ENCODE measurements at regions not wholly inside any gene's neighbourhood (a gene's known extent, or its start where the extent isn't known, plus 50 kb on each side); places are given as distances from the start of the nearest gene placed in this dataset.

DNA sequence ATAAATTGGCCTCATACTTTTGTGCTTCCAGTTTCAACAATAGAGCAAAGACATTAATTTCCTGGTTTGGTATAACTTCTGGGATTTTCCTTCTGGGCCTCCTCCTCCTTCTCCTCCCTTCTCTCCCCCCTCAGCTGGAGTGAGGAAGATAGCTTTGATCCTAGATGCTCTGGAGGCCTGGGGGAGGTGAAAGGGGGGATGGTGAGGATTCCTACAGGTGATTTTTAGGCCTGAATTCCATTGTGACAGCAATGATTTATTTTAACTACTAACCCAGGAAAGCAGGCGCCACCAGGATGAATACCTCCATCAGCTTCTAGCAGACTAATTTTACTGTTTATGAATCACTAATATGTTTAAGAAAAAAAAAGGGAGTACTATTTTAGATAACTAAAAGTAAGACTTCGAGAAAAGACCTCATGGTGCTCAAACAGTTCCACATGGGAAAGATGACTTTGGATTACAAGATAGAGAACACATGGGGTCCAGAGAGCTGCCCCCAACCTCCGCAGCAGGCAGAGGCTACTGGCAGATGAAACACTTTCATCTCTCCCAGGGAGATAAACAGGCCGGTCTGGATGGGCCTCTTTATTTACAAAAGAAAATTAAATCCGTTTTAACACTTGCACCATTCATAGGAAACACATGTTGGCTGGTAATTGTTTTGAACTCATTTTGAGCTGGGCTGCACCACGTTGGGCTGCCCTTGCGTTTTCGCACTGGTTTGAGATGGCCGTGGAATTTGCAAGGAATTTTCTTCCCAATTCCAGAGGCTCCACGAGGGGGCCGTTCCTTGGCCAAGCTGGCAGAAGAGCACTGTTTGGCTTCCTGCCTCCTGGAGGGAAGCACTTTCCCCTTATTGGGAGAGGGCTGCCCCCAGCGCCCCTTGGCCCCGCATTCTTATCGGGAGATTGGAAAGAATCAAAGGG, 125.1 kb upstream of the STX18 start:
- DNase-seq (ENCODE audit: low read depth, low spot score) (no peak), FAIRE-seq (no peak)
- H3K9ac ChIP-seq (ENCODE audit: control insufficient read depth, extremely low read depth, insufficient read depth, low read length), result no peak overlapping the region
- H3K9me1 ChIP-seq (ENCODE audit: control insufficient read depth, extremely low read depth, insufficient read depth, low read length), result no peaks in the 10 kb centered on the region
- no peak for TF ChIP-seq CTCF (optimal IDR thresholded peaks at IDR 0.05 in 1 of 3, IDR thresholded peaks at IDR 0.05 in 1 of 3, conservative IDR thresholded peaks at IDR 0.05 in 1 of 3; ENCODE audit: extremely low read depth in 1 of 3, insufficient read depth in 2 of 3, low read length in 3 of 3)
- no peak for TF ChIP-seq EZH2 (IDR thresholded peaks at IDR 0.05; ENCODE audit: low read length)
- no peak overlapping the region for H2AFZ ChIP-seq (ENCODE audit: control insufficient read depth, low read length)
- no peaks in the 10 kb centered on the region for H3K36me3 ChIP-seq (ENCODE audit: control insufficient read depth in 2 of 2, extremely low read depth in 1 of 2, insufficient read depth in 2 of 2, low read length in 2 of 2)
- dilution Hi-C loops (cut with MboI; ENCODE audit: extremely low pct_ligation_motif_present, low sequenced_read_pairs), result no loop called here
- no peaks in the 10 kb centered on the region for H3K79me2 ChIP-seq (ENCODE audit: control insufficient read depth, insufficient read depth, low read length)
- no peaks in the 10 kb centered on the region for H4K20me1 ChIP-seq (ENCODE audit: control insufficient read depth, extremely low read depth, insufficient read depth, low read length)
- H3K27me3 ChIP-seq (ENCODE audit: control insufficient read depth, extremely low read depth, insufficient read depth, low read length), result no peaks in the 10 kb centered on the region
- H3K9me3 ChIP-seq (ENCODE audit: control insufficient read depth, low read depth, low read length), result no peaks in the 10 kb centered on the region
- no peak overlapping the region for H3K27ac ChIP-seq (ENCODE audit: control insufficient read depth, insufficient read depth, low read length)
- H3K4me3 ChIP-seq (ENCODE audit: control insufficient read depth in 2 of 3, extremely low read depth in 1 of 3, insufficient read depth in 2 of 3, low read depth in 1 of 3, low read length in 3 of 3), result no peak overlapping the region
- H3K4me2 ChIP-seq (ENCODE audit: control insufficient read depth, extremely low read depth, insufficient read depth, low read depth, low read length), result no peak overlapping the region
- no peaks in the 10 kb centered on the region for H3K4me1 ChIP-seq (ENCODE audit: control insufficient read depth, extremely low read depth, insufficient read depth, low read length)

- Histone ChIP-seq H3K27me3 (ENCODE audit: control insufficient read depth, extremely low read depth, insufficient read depth, low read length) (no peaks in the 10 kb centered on the region), H3K36me3 (ENCODE audit: control insufficient read depth in 2 of 2, extremely low read depth in 1 of 2, insufficient read depth in 2 of 2, low read length in 2 of 2) (no peaks in the 10 kb centered on the region), H4K20me1 (ENCODE audit: control insufficient read depth, extremely low read depth, insufficient read depth, low read length) (no peaks in the 10 kb centered on the region), H2AFZ (ENCODE audit: control insufficient read depth, low read length) (no peak overlapping the region), H3K27ac (ENCODE audit: control insufficient read depth, insufficient read depth, low read length) (no peak overlapping the region), H3K9me1 (ENCODE audit: control insufficient read depth, extremely low read depth, insufficient read depth, low read length) (no peaks in the 10 kb centered on the region), H3K9me3 (ENCODE audit: control insufficient read depth, low read depth, low read length) (no peaks in the 10 kb centered on the region), H3K9ac (ENCODE audit: control insufficient read depth, extremely low read depth, insufficient read depth, low read length) (no peak overlapping the region), H3K4me2 (ENCODE audit: control insufficient read depth, extremely low read depth, insufficient read depth, low read depth, low read length) (no peak overlapping the region), H3K4me1 (ENCODE audit: control insufficient read depth, extremely low read depth, insufficient read depth, low read length) (no peaks in the 10 kb centered on the region), H3K4me3 (ENCODE audit: control insufficient read depth in 2 of 3, extremely low read depth in 1 of 3, insufficient read depth in 2 of 3, low read depth in 1 of 3, low read length in 3 of 3) (no peak overlapping the region), H3K79me2 (ENCODE audit: control insufficient read depth, insufficient read depth, low read length) (no peaks in the 10 kb centered on the region)
- FAIRE-seq (no peak), DNase-seq (ENCODE audit: low read depth, low spot score) (no peak)
- dilution Hi-C loops (cut with MboI; ENCODE audit: extremely low pct_ligation_motif_present, low sequenced_read_pairs), result no loop called here
- TF ChIP-seq EZH2 (IDR thresholded peaks at IDR 0.05; ENCODE audit: low read length) (no peak), CTCF (optimal IDR thresholded peaks at IDR 0.05 in 1 of 3, IDR thresholded peaks at IDR 0.05 in 1 of 3, conservative IDR thresholded peaks at IDR 0.05 in 1 of 3; ENCODE audit: extremely low read depth in 1 of 3, insufficient read depth in 2 of 3, low read length in 3 of 3) (no peak)
These were observed 124.3 kb upstream of the STX18 start for GRCh38 chr4:4666187-4666586.
